Neuron (in vitro differentiated cells): ENCODE measurements at regions not wholly inside any gene's neighbourhood (a gene's known extent, or its start where the extent isn't known, plus 50 kb on each side); places are given as distances from the start of the nearest gene placed in this dataset.

Source experiments
- H2AFZ ChIP-seq: one replicate; pipeline ENCODE4 v1.6.1; 2013; ENCODE audit warnings: low read depth, mild to moderate bottlenecking, inconsistent platforms, low read length, moderate library complexity
- H3K27me3 ChIP-seq: one replicate; pipeline ENCODE4 v1.6.1; 2013; ENCODE audit warnings: low read length; ENCODE audit not compliant: insufficient read depth
- H3K36me3 ChIP-seq: one replicate; pipeline ENCODE4 v1.6.1; 2013; ENCODE audit warnings: low read length; ENCODE audit not compliant: insufficient read depth
- H3K4me1 ChIP-seq: one replicate; pipeline ENCODE4 v1.6.1; 2013; ENCODE audit warnings: low read length; ENCODE audit not compliant: insufficient read depth
- H3K4me3 ChIP-seq: 2 replicates; pipeline ENCODE4 v1.5.1; 2013; ENCODE audit warnings: mild to moderate bottlenecking, low read length, moderate library complexity
- H3K9me3 ChIP-seq: one replicate; pipeline ENCODE4 v1.6.1; 2013; ENCODE audit warnings: low read length

DNA sequence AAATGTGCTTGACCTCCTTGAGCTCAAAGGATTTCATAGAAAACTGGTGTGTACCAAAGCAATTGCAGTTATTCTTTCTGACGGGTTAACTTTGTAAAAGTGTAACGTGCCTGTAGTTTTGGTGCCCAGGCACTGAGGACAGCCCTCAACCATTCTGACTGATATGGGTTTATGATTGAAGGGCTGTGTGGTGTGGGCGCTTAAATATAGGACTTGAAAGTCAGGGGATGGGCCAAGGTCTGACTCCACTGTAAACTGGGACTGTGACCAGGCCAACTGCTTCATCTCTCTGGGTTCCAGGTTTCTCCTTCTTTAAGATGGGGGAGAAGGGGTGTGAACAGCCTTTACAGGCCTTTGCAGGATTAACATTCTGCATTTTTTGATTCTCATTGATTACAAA is 191.1 kb upstream of the ARHGAP20 start:
- Histone ChIP-seq H3K9me3 (no peaks in the 10 kb centered on the region), H3K4me1 (no peaks in the 10 kb centered on the region), H3K4me3 (no peak overlapping the region), H3K27me3 (no peaks in the 10 kb centered on the region), H2AFZ (no peak overlapping the region), H3K36me3 (no peaks in the 10 kb centered on the region)

GRCh38 chr11:110901441-110901840 is 189.2 kb upstream of the ARHGAP20 start:
- Histone ChIP-seq H3K27me3 (no peaks in the 10 kb centered on the region), H3K4me3 (no peak overlapping the region), H3K4me1 (no peaks in the 10 kb centered on the region), H3K36me3 (no peaks in the 10 kb centered on the region), H3K9me3 (no peaks in the 10 kb centered on the region), H2AFZ (no peak overlapping the region)

DNA sequence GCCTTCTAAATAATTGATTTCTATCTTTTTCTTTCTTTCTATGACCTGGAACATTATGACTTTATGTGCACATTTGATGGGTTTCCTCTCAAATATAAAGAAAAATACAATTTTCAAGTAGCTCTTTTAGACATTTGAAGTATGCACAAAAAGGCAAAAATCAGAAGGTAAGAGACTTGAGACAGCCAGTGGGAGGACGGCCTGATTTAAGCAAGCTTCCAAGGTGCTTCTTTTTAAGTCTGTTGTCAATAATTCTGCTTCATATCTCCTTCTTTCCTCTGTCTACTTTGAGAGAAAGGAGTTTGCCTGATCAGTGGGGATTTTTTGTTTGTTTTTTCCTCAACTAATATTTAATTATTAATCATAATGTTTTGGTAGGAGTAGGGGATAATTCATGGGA is 188.2 kb upstream of the ARHGAP20 start:
- no peak overlapping the region for H2AFZ ChIP-seq
- H3K9me3 ChIP-seq: no peaks in the 10 kb centered on the region
- H3K27me3 ChIP-seq: no peaks in the 10 kb centered on the region
- H3K4me3 ChIP-seq: no peak overlapping the region
- H3K4me1 ChIP-seq: no peaks in the 10 kb centered on the region
- no peaks in the 10 kb centered on the region for H3K36me3 ChIP-seq

GRCh38 chr11:110897035-110897434 is 184.8 kb upstream of the ARHGAP20 start:
- Histone ChIP-seq H3K4me1 (no peaks in the 10 kb centered on the region), H3K27me3 (no peaks in the 10 kb centered on the region), H3K36me3 (no peaks in the 10 kb centered on the region), H3K4me3 (no peak overlapping the region), H2AFZ (no peak overlapping the region), H3K9me3 (no peaks in the 10 kb centered on the region)

GRCh38 chr11:110896358-110896757 is 184.1 kb upstream of the ARHGAP20 start:
- H3K4me1 ChIP-seq: no peaks in the 10 kb centered on the region
- no peak overlapping the region for H3K4me3 ChIP-seq

DNA sequence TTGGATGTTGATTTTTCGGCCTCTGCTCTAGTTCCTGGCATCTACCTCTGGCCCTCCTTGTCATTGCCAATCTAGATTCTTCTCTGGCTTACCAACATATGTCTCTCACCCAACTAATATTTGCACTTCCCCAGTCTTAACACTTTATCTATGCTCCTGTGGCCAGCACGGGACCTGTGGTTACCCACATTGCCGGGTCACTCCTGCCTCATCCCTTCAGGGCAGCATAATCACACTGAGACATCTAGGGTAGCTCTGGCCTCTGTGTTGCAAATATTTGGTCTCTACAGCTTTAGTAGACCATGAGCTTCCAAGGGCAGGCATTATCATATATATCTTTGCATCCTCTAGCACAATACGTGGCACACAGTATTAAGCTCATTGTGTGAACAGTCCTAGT is 182.0 kb upstream of the ARHGAP20 start:
- H3K36me3 ChIP-seq: no peaks in the 10 kb centered on the region
- H3K9me3 ChIP-seq: no peaks in the 10 kb centered on the region
- no peaks in the 10 kb centered on the region for H3K27me3 ChIP-seq
- H3K4me3 ChIP-seq: no peak overlapping the region
- H3K4me1 ChIP-seq: no peaks in the 10 kb centered on the region
- no peak overlapping the region for H2AFZ ChIP-seq

More at GRCh38 chr11:110896358-110896757, 184.1 kb upstream of the ARHGAP20 start:
- no peak overlapping the region for H2AFZ ChIP-seq
- H3K27me3 ChIP-seq: no peaks in the 10 kb centered on the region
- H3K9me3 ChIP-seq: no peaks in the 10 kb centered on the region
- H3K36me3 ChIP-seq: no peaks in the 10 kb centered on the region

DNA sequence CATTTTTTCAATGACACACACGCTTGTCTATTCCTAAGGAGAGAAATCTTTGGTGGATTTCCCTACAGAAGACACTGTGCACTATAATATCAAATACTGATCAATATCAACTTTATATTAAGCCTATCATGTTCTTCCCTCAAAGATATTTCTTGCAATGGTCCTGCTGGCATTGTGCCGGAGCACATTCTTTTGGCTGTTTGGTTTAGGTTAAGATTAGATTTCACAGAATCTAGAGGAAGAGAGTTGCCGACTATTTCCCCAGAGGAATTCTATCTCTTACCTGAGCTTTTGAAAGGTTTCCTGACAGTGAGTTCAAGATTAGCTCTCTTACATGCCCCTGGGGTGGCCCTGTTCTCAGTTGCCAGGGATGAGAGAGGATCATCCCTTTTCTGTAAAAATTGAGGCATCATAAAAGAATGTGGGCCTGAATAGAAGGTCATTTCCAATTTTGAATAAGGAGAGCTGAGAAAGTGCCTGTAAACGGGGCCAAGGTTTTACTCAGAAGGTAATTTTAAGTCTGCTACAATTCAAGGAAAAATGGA is 180.6 kb upstream of the ARHGAP20 start:
- Histone ChIP-seq H2AFZ (no peak overlapping the region), H3K27me3 (no peaks in the 10 kb centered on the region), H3K4me3 (no peak overlapping the region), H3K36me3 (no peaks in the 10 kb centered on the region), H3K9me3 (no peaks in the 10 kb centered on the region), H3K4me1 (no peaks in the 10 kb centered on the region)

DNA sequence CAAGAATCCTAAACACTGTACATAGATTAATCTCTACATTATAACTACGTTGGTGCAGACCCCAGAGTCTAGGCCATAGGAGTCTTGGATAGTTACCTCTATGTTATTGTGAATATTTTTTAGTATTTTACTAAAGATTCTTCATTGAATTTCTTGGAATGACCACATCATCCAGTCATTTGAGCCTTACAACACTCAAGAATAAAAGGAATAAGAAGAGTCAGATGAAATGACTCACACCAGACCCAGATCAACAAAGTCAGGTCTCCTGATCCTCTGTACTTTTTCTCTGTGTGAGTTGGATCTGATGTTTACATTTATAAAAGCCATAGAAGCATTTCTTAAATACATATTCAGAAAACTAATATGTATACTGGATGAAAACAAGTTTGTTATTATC is 179.2 kb upstream of the ARHGAP20 start:
- no peak overlapping the region for H2AFZ ChIP-seq
- H3K9me3 ChIP-seq: no peaks in the 10 kb centered on the region
- no peak overlapping the region for H3K4me3 ChIP-seq
- no peaks in the 10 kb centered on the region for H3K36me3 ChIP-seq
- H3K27me3 ChIP-seq: no peaks in the 10 kb centered on the region
- H3K4me1 ChIP-seq: no peaks in the 10 kb centered on the region

DNA sequence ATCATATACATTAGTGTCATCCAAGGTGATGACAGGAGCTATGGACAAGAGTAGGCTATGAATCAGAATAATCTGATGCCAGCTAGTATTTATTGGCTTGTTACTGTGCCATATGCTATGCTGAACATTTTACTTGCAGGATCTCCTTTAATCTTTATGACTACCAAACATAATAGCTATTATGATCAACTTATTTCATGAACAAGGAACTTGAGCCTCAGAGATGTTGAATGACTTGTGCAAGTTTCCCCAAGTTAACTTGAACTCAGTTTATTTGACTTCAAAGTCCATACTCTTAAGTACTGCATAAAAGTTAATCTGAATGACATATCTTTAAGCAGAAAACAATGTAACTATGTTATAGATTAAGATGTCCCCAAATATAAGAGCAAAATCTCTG is 178.8 kb upstream of the ARHGAP20 start:
- Histone ChIP-seq H3K27me3 (no peaks in the 10 kb centered on the region), H3K4me3 (no peak overlapping the region), H3K4me1 (no peaks in the 10 kb centered on the region), H3K9me3 (no peaks in the 10 kb centered on the region), H3K36me3 (no peaks in the 10 kb centered on the region), H2AFZ (no peak overlapping the region)

DNA sequence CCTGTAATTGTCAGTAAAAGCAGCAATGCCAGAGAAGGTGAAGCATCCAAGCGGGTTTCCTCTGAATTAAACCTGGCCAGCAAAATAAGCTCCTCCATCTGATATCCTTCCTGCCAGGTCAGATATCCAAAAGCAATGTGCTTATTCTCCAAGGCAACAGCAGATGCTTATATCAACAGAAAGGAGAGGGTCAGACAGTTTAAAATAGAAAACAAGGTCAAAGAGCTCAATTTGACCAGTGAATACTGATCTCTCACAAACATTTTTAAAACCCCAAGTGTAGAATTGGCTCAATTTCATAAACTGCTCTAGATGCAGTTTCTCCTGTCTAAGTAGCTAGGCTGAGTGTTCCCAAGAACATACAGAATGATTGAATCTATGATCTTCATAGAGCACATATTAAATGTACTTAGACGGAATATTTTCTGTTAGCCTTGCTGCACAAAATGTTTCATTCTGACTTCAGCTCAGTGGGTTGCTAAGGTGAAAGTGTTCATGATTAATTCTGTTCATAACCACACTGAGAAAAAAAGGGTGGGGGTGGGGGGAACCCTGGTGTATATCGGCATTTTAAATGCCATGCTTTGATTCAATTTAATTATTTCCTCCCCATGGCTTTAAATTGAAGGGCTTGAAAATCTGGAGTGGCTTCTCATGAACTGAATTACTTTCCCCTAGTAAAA is 174.2 kb upstream of the ARHGAP20 start:
- no peaks in the 10 kb centered on the region for H3K36me3 ChIP-seq
- no peaks in the 10 kb centered on the region for H3K9me3 ChIP-seq

GRCh38 chr11:110883256-110883655 is 171.0 kb upstream of the ARHGAP20 start:
- H3K9me3 ChIP-seq: no peaks in the 10 kb centered on the region
- no peaks in the 10 kb centered on the region for H3K4me1 ChIP-seq
- no peak overlapping the region for H2AFZ ChIP-seq
- H3K36me3 ChIP-seq: no peaks in the 10 kb centered on the region
- no peaks in the 10 kb centered on the region for H3K27me3 ChIP-seq
- no peak overlapping the region for H3K4me3 ChIP-seq

More for the DNA sequence above, 174.2 kb upstream of the ARHGAP20 start:
- H3K4me1 ChIP-seq: no peaks in the 10 kb centered on the region
- no peak overlapping the region for H3K4me3 ChIP-seq
- H2AFZ ChIP-seq: no peak overlapping the region
- H3K27me3 ChIP-seq: no peaks in the 10 kb centered on the region

DNA sequence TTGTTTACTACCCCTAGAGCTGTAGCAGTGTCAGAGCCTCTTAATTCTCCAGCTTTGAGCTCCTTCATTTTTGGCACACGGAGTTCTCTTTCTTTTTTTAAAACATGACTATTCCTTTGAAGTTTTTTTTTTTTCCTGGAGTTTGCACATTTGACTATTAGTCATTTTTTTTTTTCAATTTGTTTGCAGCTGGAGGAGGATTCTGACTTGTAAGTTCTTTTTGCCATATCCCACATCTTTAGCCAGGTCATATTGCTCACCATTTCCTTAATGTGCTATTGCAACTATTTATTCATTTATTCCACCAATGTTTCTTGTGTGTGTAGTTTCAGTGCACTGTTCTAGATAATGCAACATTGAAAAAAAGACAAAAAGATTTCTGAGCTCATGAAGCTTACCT is 166.3 kb upstream of the ARHGAP20 start:
- no peaks in the 10 kb centered on the region for H3K36me3 ChIP-seq
- H2AFZ ChIP-seq: no peak overlapping the region
- no peaks in the 10 kb centered on the region for H3K4me1 ChIP-seq
- no peaks in the 10 kb centered on the region for H3K27me3 ChIP-seq
- H3K9me3 ChIP-seq: no peaks in the 10 kb centered on the region
- no peak overlapping the region for H3K4me3 ChIP-seq

DNA sequence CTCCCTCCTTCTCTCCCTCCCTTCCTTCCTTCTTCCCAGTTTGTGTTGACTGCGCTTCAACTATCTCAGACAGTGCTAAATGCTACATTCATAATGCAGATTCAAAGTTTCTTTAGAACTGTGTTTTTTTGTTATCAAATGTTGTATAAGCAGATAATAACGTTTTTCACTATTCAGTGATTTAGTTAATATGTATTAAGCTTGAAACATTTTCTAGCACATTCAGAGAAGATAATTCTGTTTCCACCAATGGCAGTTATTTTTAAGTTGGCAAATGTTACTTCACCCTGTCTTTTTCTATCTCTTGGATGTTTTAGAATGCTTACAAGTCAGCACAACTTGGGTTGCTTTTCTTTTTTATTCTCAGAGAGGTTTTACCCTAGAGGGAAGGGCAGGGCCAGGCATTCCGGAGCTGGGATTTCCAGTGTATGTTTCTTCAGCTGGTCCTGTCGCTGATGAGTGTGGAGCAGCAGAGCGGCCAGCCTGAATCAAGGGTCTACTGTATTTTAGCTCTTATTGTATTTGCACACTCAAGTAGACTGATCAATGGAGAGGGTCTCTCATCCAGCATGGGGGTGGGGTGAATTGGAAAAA is 162.3 kb upstream of the ARHGAP20 start:
- H3K9me3 ChIP-seq: no peaks in the 10 kb centered on the region
- no peak overlapping the region for H3K4me3 ChIP-seq
- no peaks in the 10 kb centered on the region for H3K36me3 ChIP-seq
- H2AFZ ChIP-seq: no peak overlapping the region
- no peaks in the 10 kb centered on the region for H3K4me1 ChIP-seq
- H3K27me3 ChIP-seq: no peaks in the 10 kb centered on the region
